ENCODE measurements at regions not wholly inside any gene's neighbourhood (a gene's known extent, or its start where the extent isn't known, plus 50 kb on each side); places are given as distances from the start of the nearest gene placed in this dataset.

DNA sequence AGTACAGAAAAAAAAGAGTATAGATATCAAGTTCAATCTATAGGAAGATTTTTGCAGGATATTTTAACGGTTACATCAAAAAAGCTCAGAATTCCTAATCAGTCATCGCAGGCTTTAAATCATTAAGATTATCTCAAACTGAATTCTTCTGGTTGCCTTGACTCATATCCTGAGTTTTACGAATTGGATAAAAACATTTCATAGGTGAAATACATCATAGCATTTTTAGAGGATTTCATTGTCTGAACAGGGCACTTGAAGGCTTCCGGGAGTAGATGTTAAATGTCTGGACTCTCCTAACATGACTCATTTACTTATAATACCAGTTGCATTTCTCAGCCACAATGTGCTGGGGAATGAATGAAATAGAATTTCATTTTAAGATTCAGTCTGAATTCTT, 2216.6 kb upstream of the RAG2 start:
- Histone ChIP-seq H4K20me1 (ENCODE audit: insufficient read depth, low read length) (no peaks in the 10 kb centered on the region), H3K79me2 (ENCODE audit: insufficient read depth, low read length) (no peaks in the 10 kb centered on the region), H3K36me3 (replicated peaks in 1 of 2; ENCODE audit: control insufficient read depth in 1 of 2, insufficient read depth in 2 of 2, low read length in 2 of 2) (no peaks in the 10 kb centered on the region), H3K4me3 (replicated peaks in 1 of 3; ENCODE audit: low read depth in 2 of 3, low read length in 3 of 3) (no peak overlapping the region), H3K4me2 (replicated peaks; ENCODE audit: extremely low read depth, low read length, poor library complexity, severe bottlenecking) (no peak overlapping the region), H3K9me3 (replicated peaks in 1 of 2; ENCODE audit: control insufficient read depth in 1 of 2, insufficient read depth in 1 of 2, low read length in 2 of 2) (peaks cover 10% of the 10 kb centered on the region in 2 donors), H3K9ac (ENCODE audit: insufficient read depth, low read length, poor library complexity, severe bottlenecking) (no peak overlapping the region), H3K27ac (ENCODE audit: low read depth in 1 of 2, low read length in 2 of 2) (no peak overlapping the region), H3K4me1 (ENCODE audit: control insufficient read depth in 1 of 2, insufficient read depth in 2 of 2, low read length in 2 of 2) (no peaks in the 10 kb centered on the region), H3K27me3 (ENCODE audit: control insufficient read depth in 2 of 2, insufficient read depth in 2 of 2, low read length in 2 of 2) (no peaks in the 10 kb centered on the region), H2AFZ (ENCODE audit: insufficient read depth, low read depth, low read length, poor library complexity, severe bottlenecking) (no peak overlapping the region)
- peaks cover 2 to 17% (median 13%) of the 10 kb centered on the region in 7 donors for H3K9me3 Mint-ChIP-seq
- H3K4me3 Mint-ChIP-seq, result no peak overlapping the region
- no peaks in the 10 kb centered on the region for H3K36me3 Mint-ChIP-seq
- no peak overlapping the region for H3K27ac Mint-ChIP-seq
- WGBS (ENCODE audit: insufficient coverage), result 80% methylated on average over 1 of the region's 4 CpGs
- no peaks in the 10 kb centered on the region for H3K4me1 Mint-ChIP-seq
- H3K27me3 Mint-ChIP-seq (ENCODE audit: low read depth in 3 of 3), result no peaks in the 10 kb centered on the region
- DNase-seq, result no peak
- intact Hi-C loops (cut with micrococcal nuclease), result no loop called here
- TF ChIP-seq, protein P1, sequence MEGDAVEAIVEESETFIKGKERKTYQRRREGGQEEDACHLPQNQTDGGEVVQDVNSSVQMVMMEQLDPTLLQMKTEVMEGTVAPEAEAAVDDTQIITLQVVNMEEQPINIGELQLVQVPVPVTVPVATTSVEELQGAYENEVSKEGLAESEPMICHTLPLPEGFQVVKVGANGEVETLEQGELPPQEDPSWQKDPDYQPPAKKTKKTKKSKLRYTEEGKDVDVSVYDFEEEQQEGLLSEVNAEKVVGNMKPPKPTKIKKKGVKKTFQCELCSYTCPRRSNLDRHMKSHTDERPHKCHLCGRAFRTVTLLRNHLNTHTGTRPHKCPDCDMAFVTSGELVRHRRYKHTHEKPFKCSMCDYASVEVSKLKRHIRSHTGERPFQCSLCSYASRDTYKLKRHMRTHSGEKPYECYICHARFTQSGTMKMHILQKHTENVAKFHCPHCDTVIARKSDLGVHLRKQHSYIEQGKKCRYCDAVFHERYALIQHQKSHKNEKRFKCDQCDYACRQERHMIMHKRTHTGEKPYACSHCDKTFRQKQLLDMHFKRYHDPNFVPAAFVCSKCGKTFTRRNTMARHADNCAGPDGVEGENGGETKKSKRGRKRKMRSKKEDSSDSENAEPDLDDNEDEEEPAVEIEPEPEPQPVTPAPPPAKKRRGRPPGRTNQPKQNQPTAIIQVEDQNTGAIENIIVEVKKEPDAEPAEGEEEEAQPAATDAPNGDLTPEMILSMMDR (IDR thresholded peaks at IDR 0.05), result no peak

DNA sequence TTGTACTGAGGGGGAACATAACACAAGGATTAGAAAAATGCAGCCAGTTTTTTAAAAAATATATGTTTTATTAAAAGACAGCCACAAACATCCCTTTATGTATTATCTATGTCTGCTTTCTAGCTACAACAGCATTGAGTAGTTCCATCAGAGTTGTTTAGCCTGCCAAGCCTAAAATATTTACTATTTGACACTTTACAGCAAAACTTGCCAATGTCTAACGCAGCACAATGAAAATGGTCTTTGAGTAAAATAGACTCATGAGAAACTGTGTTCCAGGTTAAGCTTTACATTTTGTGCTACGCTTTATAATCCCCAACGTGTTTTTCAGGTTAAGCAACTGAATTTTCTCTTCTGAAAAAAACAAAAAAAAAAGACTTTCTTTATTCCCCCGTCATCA, 2211.5 kb upstream of the RAG2 start:
- Histone ChIP-seq H3K4me3 (replicated peaks in 1 of 3; ENCODE audit: low read depth in 2 of 3, low read length in 3 of 3) (no peak overlapping the region), H4K20me1 (ENCODE audit: insufficient read depth, low read length) (no peaks in the 10 kb centered on the region), H3K27ac (ENCODE audit: low read depth in 1 of 2, low read length in 2 of 2) (no peak overlapping the region), H3K27me3 (ENCODE audit: control insufficient read depth in 2 of 2, insufficient read depth in 2 of 2, low read length in 2 of 2) (no peaks in the 10 kb centered on the region), H3K4me1 (ENCODE audit: control insufficient read depth in 1 of 2, insufficient read depth in 2 of 2, low read length in 2 of 2) (no peaks in the 10 kb centered on the region), H2AFZ (ENCODE audit: insufficient read depth, low read depth, low read length, poor library complexity, severe bottlenecking) (no peak overlapping the region), H3K9me3 (replicated peaks in 1 of 2; ENCODE audit: control insufficient read depth in 1 of 2, insufficient read depth in 1 of 2, low read length in 2 of 2) (peaks cover 10% of the 10 kb centered on the region in 2 donors), H3K36me3 (replicated peaks in 1 of 2; ENCODE audit: control insufficient read depth in 1 of 2, insufficient read depth in 2 of 2, low read length in 2 of 2) (no peaks in the 10 kb centered on the region), H3K9ac (ENCODE audit: insufficient read depth, low read length, poor library complexity, severe bottlenecking) (no peak overlapping the region), H3K4me2 (replicated peaks; ENCODE audit: extremely low read depth, low read length, poor library complexity, severe bottlenecking) (no peak overlapping the region), H3K79me2 (ENCODE audit: insufficient read depth, low read length) (no peaks in the 10 kb centered on the region)
- Mint-ChIP-seq H3K27me3 (ENCODE audit: low read depth in 3 of 3) (no peaks in the 10 kb centered on the region), H3K4me1 (no peaks in the 10 kb centered on the region), H3K36me3 (no peaks in the 10 kb centered on the region), H3K27ac (no peak overlapping the region), H3K9me3 (peaks cover 5 to 17% (median 13%) of the 10 kb centered on the region in 7 donors), H3K4me3 (no peak overlapping the region)
- WGBS (ENCODE audit: insufficient coverage), result 92% methylated on average over 2 of the region's 4 CpGs
- DNase-seq, result no peak
- intact Hi-C loops (cut with micrococcal nuclease), result no loop called here
- TF ChIP-seq, protein P1 (IDR thresholded peaks at IDR 0.05), result no peak
